Immature natural killer cell (primary cell): ENCODE measurements at regions not wholly inside any gene's neighbourhood (a gene's known extent, or its start where the extent isn't known, plus 50 kb on each side); places are given as distances from the start of the nearest gene placed in this dataset.
"Not testable (repeated sequence)": the region's sequence is repeated elsewhere in the genome, so short reads cannot be mapped to it uniquely, and the experiment has no call there.

Source experiments
- DNase-seq, 3 donors: peaks; one replicate each; pipeline ENCODE4 v3.0.0; 2022; ENCODE audit warnings: mixed read lengths in 1 of 3
- H3K27ac Mint-ChIP-seq, 6 donors: one replicate each; pipeline ENCODE4 v1.8.0; 2020; ENCODE audit warnings: mixed read lengths in 6 of 6, mild to moderate bottlenecking in 5 of 6, inconsistent platforms in 4 of 6, moderate library complexity in 3 of 6
- H3K27me3 Mint-ChIP-seq, 3 donors: one replicate each; pipeline ENCODE4 v1.8.0; 2020 to 2021; ENCODE audit warnings: low read depth in 3 of 3, mild to moderate bottlenecking in 3 of 3, mixed read lengths in 3 of 3, moderate library complexity in 3 of 3, inconsistent platforms in 1 of 3
- H3K36me3 Mint-ChIP-seq, 3 donors: one replicate each; pipeline ENCODE4 v1.8.0; 2020; ENCODE audit warnings: mixed read lengths in 3 of 3, inconsistent platforms in 2 of 3, mild to moderate bottlenecking in 2 of 3
- H3K4me1 Mint-ChIP-seq, 2 donors: one replicate each; pipeline ENCODE4 v1.8.0; 2020; ENCODE audit warnings: inconsistent platforms in 2 of 2, mild to moderate bottlenecking in 2 of 2, mixed read lengths in 2 of 2, moderate library complexity in 1 of 2
- H3K4me3 Mint-ChIP-seq, 5 donors: one replicate each; pipeline ENCODE4 v1.8.0; 2020; ENCODE audit warnings: mild to moderate bottlenecking in 5 of 5, mixed read lengths in 5 of 5, inconsistent platforms in 3 of 5, moderate library complexity in 3 of 5
- H3K9me3 Mint-ChIP-seq, 6 donors: one replicate each; pipeline ENCODE4 v1.8.0; 2020; ENCODE audit warnings: mild to moderate bottlenecking in 6 of 6, mixed read lengths in 6 of 6, inconsistent platforms in 4 of 6, moderate library complexity in 3 of 6

GRCh38 chr2:175350105-175350504 lies 168.6 kb upstream of the ATP5MC3 start:
- H3K27ac Mint-ChIP-seq = no peak overlapping the region
- peaks cover 0 to 2% (median 0%) of the 10 kb centered on the region in 6 donors for H3K9me3 Mint-ChIP-seq
- no peak for DNase-seq
- H3K4me3 Mint-ChIP-seq = no peak overlapping the region
- peaks cover 1 to 15% (median 3%) of the 10 kb centered on the region in 3 donors for H3K27me3 Mint-ChIP-seq
- no peaks in the 10 kb centered on the region for H3K4me1 Mint-ChIP-seq
- no peaks in the 10 kb centered on the region for H3K36me3 Mint-ChIP-seq

- H3K9me3 Mint-ChIP-seq = peaks cover 6 to 34% (median 18%) of the 10 kb centered on the region in 6 donors
- H3K27ac Mint-ChIP-seq = no peak overlapping the region
- H3K4me1 Mint-ChIP-seq = no peaks in the 10 kb centered on the region
- no peak for DNase-seq
- no peak overlapping the region for H3K4me3 Mint-ChIP-seq
- peaks cover 2 to 13% (median 5%) of the 10 kb centered on the region in 3 donors for H3K27me3 Mint-ChIP-seq
- peaks cover 10 to 16% (median 13%) of the 10 kb centered on the region in 3 donors for H3K36me3 Mint-ChIP-seq
Observed at GRCh38 chr2:175342085-175342484, 160.6 kb upstream of the ATP5MC3 start.

DNA sequence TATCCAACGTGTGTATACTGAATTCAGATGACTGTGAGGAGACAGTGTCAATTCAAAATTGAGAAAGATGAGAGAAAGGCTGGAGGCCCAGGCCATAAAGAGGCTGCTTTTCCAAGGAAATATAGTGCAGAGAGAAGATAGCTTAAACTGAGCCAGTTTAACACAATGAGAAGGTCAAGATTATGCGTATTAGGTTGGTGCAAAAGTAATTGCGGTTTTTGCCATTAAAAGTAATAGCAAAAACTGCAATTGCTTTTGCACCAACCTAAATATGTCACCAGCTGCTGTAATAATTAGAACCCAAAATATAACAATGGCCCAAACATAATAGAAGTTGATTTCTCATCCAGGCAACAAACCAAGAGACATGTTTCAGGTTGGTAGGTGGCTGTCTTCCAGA lies 148.7 kb upstream of the ATP5MC3 start:
- Mint-ChIP-seq H3K36me3 (no peaks in the 10 kb centered on the region), H3K4me1 (no peaks in the 10 kb centered on the region), H3K4me3 (no peak overlapping the region), H3K9me3 (peaks cover 3 to 17% (median 8%) of the 10 kb centered on the region in 6 donors), H3K27ac (no peak overlapping the region), H3K27me3 (peaks cover 0 to 2% (median 2%) of the 10 kb centered on the region in 3 donors)
- DNase-seq = no peak

GRCh38 chr2:175326801-175327200 lies 145.3 kb upstream of the ATP5MC3 start:
- DNase-seq = no peak
- no peaks in the 10 kb centered on the region for H3K4me1 Mint-ChIP-seq
- no peak overlapping the region for H3K4me3 Mint-ChIP-seq
- no peaks in the 10 kb centered on the region for H3K27me3 Mint-ChIP-seq
- peaks cover 6 to 20% (median 12%) of the 10 kb centered on the region in 6 donors for H3K9me3 Mint-ChIP-seq
- H3K27ac Mint-ChIP-seq = no peak overlapping the region
- H3K36me3 Mint-ChIP-seq = no peaks in the 10 kb centered on the region

DNA sequence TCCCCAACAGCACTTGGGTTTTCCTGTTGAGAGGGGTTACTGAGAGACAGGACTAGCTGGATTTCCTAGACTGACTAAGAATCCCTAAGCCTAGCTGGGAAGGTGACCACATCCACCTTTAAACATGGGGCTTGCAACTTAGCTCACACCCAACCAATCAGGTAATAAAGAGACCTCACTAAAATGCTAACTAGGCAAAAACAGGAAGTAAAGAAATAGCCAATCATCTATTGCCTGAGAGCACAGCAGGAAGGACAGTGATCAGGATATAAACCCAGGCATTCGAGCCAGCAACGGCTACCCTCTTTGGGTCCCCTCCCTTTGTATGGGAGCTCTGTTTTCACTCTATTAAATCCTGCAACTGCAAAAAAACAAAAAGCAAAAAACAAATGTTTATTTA lies 144.7 kb upstream of the ATP5MC3 start:
- not testable (repeated sequence) for H3K36me3 Mint-ChIP-seq, H3K27ac Mint-ChIP-seq, H3K4me3 Mint-ChIP-seq, DNase-seq, H3K27me3 Mint-ChIP-seq, H3K4me1 Mint-ChIP-seq
- H3K9me3 Mint-ChIP-seq = peaks cover 6 to 20% (median 13%) of the 10 kb centered on the region in 6 donors

- no peaks in the 10 kb centered on the region for H3K4me1 Mint-ChIP-seq
- no peak for DNase-seq
- no peaks in the 10 kb centered on the region for H3K36me3 Mint-ChIP-seq
- H3K4me3 Mint-ChIP-seq = no peak overlapping the region
- peaks cover 6 to 20% (median 12%) of the 10 kb centered on the region in 6 donors for H3K9me3 Mint-ChIP-seq
- H3K27me3 Mint-ChIP-seq = peaks cover 3 to 4% (median 3%) of the 10 kb centered on the region in 3 donors
- no peak overlapping the region for H3K27ac Mint-ChIP-seq
Observed at GRCh38 chr2:175323162-175323561, 141.7 kb upstream of the ATP5MC3 start.

DNA sequence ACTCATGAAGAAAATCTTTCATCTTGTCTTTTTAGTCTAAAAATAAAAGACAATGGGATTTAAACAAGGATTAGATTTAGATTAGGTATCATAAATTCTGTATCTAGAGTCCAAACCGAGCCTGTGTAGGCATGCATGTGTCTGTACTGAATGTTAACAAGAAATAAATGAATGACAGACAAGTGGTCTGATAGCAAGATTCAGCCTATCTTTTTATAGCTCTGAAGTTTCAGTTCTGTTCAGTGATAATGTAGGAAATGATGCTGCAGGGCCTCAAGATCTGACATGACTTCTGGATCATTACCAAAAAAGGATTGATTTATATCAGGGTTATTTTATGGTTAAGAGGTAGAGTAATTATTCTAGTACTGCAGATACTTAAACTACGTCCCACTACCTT lies 137.0 kb upstream of the ATP5MC3 start:
- Mint-ChIP-seq H3K36me3 (no peaks in the 10 kb centered on the region), H3K27me3 (peaks cover 6 to 7% (median 7%) of the 10 kb centered on the region in 3 donors), H3K9me3 (peaks cover 0 to 5% (median 0%) of the 10 kb centered on the region in 6 donors), H3K27ac (no peak overlapping the region), H3K4me3 (no peak overlapping the region), H3K4me1 (no peaks in the 10 kb centered on the region)
- no peak for DNase-seq

GRCh38 chr2:175317751-175318150 lies 136.2 kb upstream of the ATP5MC3 start:
- Mint-ChIP-seq H3K4me3 (no peak overlapping the region), H3K4me1 (no peaks in the 10 kb centered on the region), H3K27me3 (peaks cover 6 to 7% (median 7%) of the 10 kb centered on the region in 3 donors), H3K27ac (no peak overlapping the region), H3K9me3 (peaks cover 0 to 5% (median 0%) of the 10 kb centered on the region in 6 donors), H3K36me3 (no peaks in the 10 kb centered on the region)
- DNase-seq = no peak

DNA sequence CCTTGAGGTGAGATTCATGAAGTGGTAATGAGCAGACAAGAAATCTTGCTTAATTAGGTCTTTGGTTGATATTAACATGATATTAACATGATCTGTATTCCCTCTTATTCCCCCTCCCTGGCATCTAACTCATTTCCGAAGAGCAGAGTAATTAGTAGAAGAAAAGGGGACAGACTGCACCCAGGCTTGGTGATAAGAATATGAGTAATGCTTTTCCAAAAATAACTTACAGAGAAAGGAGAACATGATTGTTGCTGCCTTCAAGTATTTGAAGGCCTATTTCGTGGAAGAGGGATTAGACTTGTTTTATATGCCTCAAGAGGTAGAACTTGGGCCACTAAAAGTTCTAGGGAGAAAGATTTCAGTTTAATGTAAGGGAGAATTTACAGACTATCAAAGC lies 130.6 kb upstream of the ATP5MC3 start:
- Mint-ChIP-seq H3K27ac (no peak overlapping the region), H3K36me3 (no peaks in the 10 kb centered on the region), H3K4me3 (no peak overlapping the region), H3K9me3 (no peaks in the 10 kb centered on the region), H3K27me3 (peaks cover 2 to 11% (median 8%) of the 10 kb centered on the region in 3 donors), H3K4me1 (no peaks in the 10 kb centered on the region)
- DNase-seq = no peak

GRCh38 chr2:175310813-175311504 lies 129.4 kb upstream of the ATP5MC3 start:
- Mint-ChIP-seq H3K9me3 (no peaks in the 10 kb centered on the region), H3K4me1 (no peaks in the 10 kb centered on the region), H3K27ac (no peak overlapping the region), H3K4me3 (no peak overlapping the region), H3K27me3 (peaks cover 0 to 11% (median 8%) of the 10 kb centered on the region in 3 donors), H3K36me3 (no peaks in the 10 kb centered on the region)
- DNase-seq = no peak

GRCh38 chr2:175309799-175310198 lies 128.3 kb upstream of the ATP5MC3 start:
- DNase-seq = no peak
- no peaks in the 10 kb centered on the region for H3K9me3 Mint-ChIP-seq
- no peaks in the 10 kb centered on the region for H3K36me3 Mint-ChIP-seq
- no peak overlapping the region for H3K4me3 Mint-ChIP-seq
- no peaks in the 10 kb centered on the region for H3K4me1 Mint-ChIP-seq
- H3K27me3 Mint-ChIP-seq = peaks cover 0 to 14% (median 6%) of the 10 kb centered on the region in 3 donors
- no peak overlapping the region for H3K27ac Mint-ChIP-seq

DNA sequence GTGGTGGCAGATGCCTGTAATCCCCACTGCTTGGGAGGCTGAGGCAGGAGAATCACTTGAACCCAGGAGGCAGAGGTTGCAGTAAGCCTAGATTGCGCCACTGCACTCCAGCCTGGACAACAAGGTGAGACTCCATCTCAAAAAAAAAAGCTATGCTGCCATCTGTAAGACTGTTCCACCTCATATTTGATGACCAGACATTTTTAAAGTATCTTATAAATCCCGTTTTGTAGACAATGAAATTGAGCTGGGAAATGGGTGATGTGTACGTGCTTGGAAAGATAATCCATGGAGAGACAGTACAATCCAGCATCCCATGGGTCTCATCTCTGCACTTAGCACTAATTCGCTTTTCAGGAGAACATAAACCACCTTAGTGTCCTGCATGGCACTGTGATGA lies 126.5 kb upstream of the ATP5MC3 start:
- no peak overlapping the region for H3K4me3 Mint-ChIP-seq
- no peak overlapping the region for H3K27ac Mint-ChIP-seq
- no peaks in the 10 kb centered on the region for H3K4me1 Mint-ChIP-seq
- peaks cover 0 to 13% (median 4%) of the 10 kb centered on the region in 3 donors for H3K27me3 Mint-ChIP-seq
- no peaks in the 10 kb centered on the region for H3K36me3 Mint-ChIP-seq
- H3K9me3 Mint-ChIP-seq = no peaks in the 10 kb centered on the region
- DNase-seq = no peak

DNA sequence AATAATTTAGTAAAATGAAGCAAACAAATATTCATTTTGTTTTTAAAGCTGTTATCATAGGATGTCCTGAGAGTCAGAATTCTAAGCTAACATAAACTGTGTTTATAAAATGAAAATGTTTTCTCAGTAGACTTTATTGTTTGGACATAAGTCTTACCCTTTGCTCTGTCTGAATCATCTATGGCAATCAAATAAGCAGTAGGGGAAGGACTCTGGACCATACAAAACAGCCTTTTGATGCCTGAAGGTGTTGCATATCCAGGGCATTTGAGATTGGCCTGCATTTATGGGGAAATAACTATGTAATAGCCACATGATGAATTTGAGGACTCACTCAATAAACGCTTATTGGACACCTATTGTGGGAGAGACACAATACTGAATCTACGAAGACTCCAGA lies 123.0 kb upstream of the ATP5MC3 start:
- Mint-ChIP-seq H3K36me3 (no peaks in the 10 kb centered on the region), H3K27ac (no peak overlapping the region), H3K4me1 (no peaks in the 10 kb centered on the region), H3K4me3 (no peak overlapping the region), H3K27me3 (peaks cover 0 to 12% (median 4%) of the 10 kb centered on the region in 3 donors), H3K9me3 (no peaks in the 10 kb centered on the region)
- no peak for DNase-seq

GRCh38 chr2:175293776-175294175 lies 112.3 kb upstream of the ATP5MC3 start:
- no peaks in the 10 kb centered on the region for H3K4me1 Mint-ChIP-seq

DNA sequence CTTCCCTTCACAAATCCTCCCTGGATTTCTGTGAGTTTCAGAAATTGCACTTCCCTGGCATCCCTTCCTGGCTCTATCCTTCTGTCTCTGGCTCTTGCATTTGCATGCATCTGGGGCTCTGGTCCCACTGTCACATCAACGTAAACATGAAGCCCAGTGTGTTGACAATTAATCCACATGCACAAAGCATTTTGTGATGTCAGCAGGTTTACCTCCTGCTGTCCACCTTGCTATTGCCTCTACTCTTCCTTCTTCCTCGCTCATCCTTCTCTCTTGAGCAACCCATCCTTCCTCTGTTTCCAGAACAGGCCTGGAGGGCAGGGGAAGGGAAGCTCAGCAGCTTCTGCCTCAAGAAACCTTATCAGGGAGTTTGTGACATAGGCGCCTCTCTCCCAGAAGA lies 111.7 kb upstream of the ATP5MC3 start:
- no peaks in the 10 kb centered on the region for H3K36me3 Mint-ChIP-seq
- no peaks in the 10 kb centered on the region for H3K9me3 Mint-ChIP-seq
- H3K4me1 Mint-ChIP-seq = no peaks in the 10 kb centered on the region
- peaks cover 11 to 28% (median 13%) of the 10 kb centered on the region in 3 donors for H3K27me3 Mint-ChIP-seq
- no peak overlapping the region for H3K4me3 Mint-ChIP-seq
- no peak overlapping the region for H3K27ac Mint-ChIP-seq
- DNase-seq = no peak

More at GRCh38 chr2:175293776-175294175, 112.3 kb upstream of the ATP5MC3 start:
- Mint-ChIP-seq H3K27ac (no peak overlapping the region), H3K9me3 (no peaks in the 10 kb centered on the region), H3K4me3 (no peak overlapping the region), H3K27me3 (peaks cover 8 to 32% (median 11%) of the 10 kb centered on the region in 3 donors), H3K36me3 (no peaks in the 10 kb centered on the region)
- DNase-seq = no peak
